DOHH2 (cell line): ENCODE measurements at regions not wholly inside any gene's neighbourhood (a gene's known extent, or its start where the extent isn't known, plus 50 kb on each side); places are given as distances from the start of the nearest gene placed in this dataset.

Experiments
- CTCF ChIP-seq: fragments of 200-600 bp; sonication (generic); IDR thresholded peaks from one replicate; pipeline ENCODE4 v1.5.1; 2014; ENCODE audit warnings: antibody characterized with exemption, mild to moderate bottlenecking, low read depth, low read length; ENCODE audit not compliant: poor library complexity, severe bottlenecking
- EZH2phosphoT487 ChIP-seq: fragments of 200-600 bp; sonication (generic); IDR thresholded peaks from 2 replicates; pipeline ENCODE4 v1.6.1; 2017; ENCODE audit warnings: borderline replicate concordance, mild to moderate bottlenecking, antibody characterized with exemption, low read length, moderate library complexity, mixed read lengths

- TF ChIP-seq CTCF (peak; percentile 93), EZH2phosphoT487 (no peak)
Observed at GRCh38 chr7:55641273-55641691, 69.0 kb upstream of the VOPP1 start.
